ENCODE measurements at regions not wholly inside any gene's neighbourhood (a gene's known extent, or its start where the extent isn't known, plus 50 kb on each side); places are given as distances from the start of the nearest gene placed in this dataset.

GRCh38 chrX:137428221-137428661, 137.7 kb upstream of the ZIC3 start:
- TF ChIP-seq SMC3 (IDR thresholded peaks at IDR 0.05; ENCODE audit: borderline replicate concordance, low read length) (no peak), ZNF24 (IDR thresholded peaks at IDR 0.05) (no peak), ZNF592 (IDR thresholded peaks at IDR 0.05) (no peak)
